ENCODE measurements at regions not wholly inside any gene's neighbourhood (a gene's known extent, or its start where the extent isn't known, plus 50 kb on each side); places are given as distances from the start of the nearest gene placed in this dataset.
"Not testable (repeated sequence)": the region's sequence is repeated elsewhere in the genome, so short reads cannot be mapped to it uniquely, and the experiment has no call there.

DNA sequence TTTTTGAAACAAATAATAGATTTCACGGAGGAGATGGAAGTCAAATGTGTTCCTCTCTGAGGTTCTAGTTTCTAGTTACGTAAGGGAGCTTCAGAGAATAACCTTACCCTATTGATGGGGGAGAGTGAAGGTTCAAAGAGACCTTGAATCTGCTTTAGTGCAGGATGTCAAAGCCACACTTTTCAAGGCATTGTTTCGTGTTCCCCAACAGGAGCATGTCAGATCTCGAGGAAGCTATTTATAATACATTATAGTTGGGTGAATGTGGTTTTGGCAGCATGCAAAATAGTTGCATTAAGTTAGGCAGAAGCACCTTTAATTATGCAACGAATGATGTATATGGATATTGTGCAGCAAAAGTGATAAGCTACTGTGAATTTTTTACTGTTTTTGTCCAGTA, 614.9 kb downstream of the SLC16A7 start:
- Mint-ChIP-seq H3K4me3 (no peak overlapping the region), H3K9me3 (peaks cover 6% of the 10 kb centered on the region), H3K27me3 (ENCODE audit: insufficient read depth, low read depth) (peaks cover 5% of the 10 kb centered on the region), H3K27ac (no peak overlapping the region), H3K4me1 (no peaks in the 10 kb centered on the region), H3K36me3 (no peaks in the 10 kb centered on the region)
- Histone ChIP-seq H4K20me1 (ENCODE audit: low read depth) (no peaks in the 10 kb centered on the region), H3K4me3 (no peak overlapping the region), H3K9me3 (ENCODE audit: low read depth) (no peaks in the 10 kb centered on the region), H3K36me3 (no peaks in the 10 kb centered on the region), H3K79me2 (ENCODE audit: low read depth) (no peaks in the 10 kb centered on the region), H3K9ac (no peak overlapping the region), H2AFZ (replicated peaks) (no peak overlapping the region), H3F3A (ENCODE audit: low read depth) (no peaks in the 10 kb centered on the region), H3K27ac (no peak overlapping the region), H3K4me1 (no peaks in the 10 kb centered on the region), H3K27me3 (no peaks in the 10 kb centered on the region), H3K4me2 (no peak overlapping the region)
- DNase-seq (ENCODE audit: low spot score) = no peak
- TF ChIP-seq CTCF (IDR thresholded peaks at IDR 0.05) (no peak), EZH2phosphoT487 (IDR thresholded peaks at IDR 0.05) (no peak), EZH2 (IDR thresholded peaks at IDR 0.05) (no peak)

DNA sequence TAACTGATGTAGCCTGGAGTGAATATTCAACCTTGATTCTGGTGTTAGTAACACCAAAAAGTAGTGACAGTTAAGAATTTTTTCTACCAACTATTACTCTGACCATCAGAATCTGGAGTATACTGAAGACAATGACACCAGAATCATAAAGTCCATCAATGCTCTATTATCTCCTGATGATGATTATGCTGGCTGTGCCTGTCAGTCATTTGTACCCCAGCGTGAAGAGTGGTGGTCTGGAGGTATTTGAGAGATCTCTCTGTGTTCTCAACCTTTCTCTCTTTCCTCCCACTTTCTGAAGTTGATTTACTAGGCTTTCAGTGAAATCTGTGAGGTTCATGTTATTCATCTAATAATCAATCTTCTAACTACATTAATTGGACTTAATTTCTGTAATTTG, 615.4 kb downstream of the SLC16A7 start:
- no peak for DNase-seq (ENCODE audit: low spot score)
- Histone ChIP-seq H3K9ac (no peak overlapping the region), H3K79me2 (ENCODE audit: low read depth) (no peaks in the 10 kb centered on the region), H3K27me3 (no peaks in the 10 kb centered on the region), H3K4me2 (no peak overlapping the region), H3K4me3 (no peak overlapping the region), H2AFZ (replicated peaks) (no peak overlapping the region), H4K20me1 (ENCODE audit: low read depth) (no peaks in the 10 kb centered on the region), H3F3A (ENCODE audit: low read depth) (no peaks in the 10 kb centered on the region), H3K27ac (no peak overlapping the region), H3K9me3 (ENCODE audit: low read depth) (no peaks in the 10 kb centered on the region), H3K4me1 (no peaks in the 10 kb centered on the region), H3K36me3 (no peaks in the 10 kb centered on the region)
- Mint-ChIP-seq H3K4me1 (no peaks in the 10 kb centered on the region), H3K36me3 (no peaks in the 10 kb centered on the region), H3K27ac (no peak overlapping the region), H3K4me3 (no peak overlapping the region), H3K9me3 (peaks cover 6% of the 10 kb centered on the region), H3K27me3 (ENCODE audit: insufficient read depth, low read depth) (peaks cover 5% of the 10 kb centered on the region)
- TF ChIP-seq CTCF (IDR thresholded peaks at IDR 0.05) (no peak), EZH2 (IDR thresholded peaks at IDR 0.05) (no peak), EZH2phosphoT487 (IDR thresholded peaks at IDR 0.05) (no peak)

DNA sequence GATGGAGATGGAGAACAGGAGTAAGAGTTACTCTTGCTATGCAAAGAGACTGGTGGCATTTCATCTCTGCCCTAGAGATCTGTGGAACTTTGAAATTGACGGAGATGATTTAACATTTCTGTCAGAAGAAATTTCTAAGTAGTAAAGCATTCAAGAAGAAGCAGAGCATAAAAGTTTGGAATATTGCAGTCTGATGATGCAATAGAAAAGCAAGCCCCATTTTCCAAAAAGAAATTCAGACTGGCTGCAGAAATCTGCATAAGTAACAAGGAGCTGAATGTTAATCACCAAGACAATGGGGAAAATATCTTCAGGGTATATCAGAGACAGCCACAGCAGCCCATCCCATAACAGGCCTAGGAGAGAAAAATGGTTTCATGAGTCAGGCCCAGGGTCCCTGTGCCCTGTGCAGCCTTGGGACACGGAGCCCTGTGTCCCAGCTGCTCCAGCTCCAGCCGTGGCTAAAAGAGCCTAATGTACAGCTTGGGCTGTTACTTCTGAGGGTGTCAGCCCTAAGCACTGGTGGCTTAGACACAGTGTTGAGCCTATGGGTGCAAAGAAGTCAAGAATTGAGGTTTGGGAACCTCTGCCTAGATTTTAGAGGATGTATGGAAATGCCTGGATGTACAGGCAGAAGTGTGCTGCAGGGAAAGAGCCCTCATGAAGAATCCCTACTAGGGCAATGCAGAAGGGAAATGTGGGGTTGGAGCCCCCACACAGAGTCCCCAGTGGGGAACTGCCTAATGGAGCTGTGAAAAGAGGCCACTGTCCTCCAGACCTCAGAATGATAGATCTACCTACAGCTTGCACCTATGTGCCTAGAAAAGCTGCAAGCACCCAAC, 616.6 kb downstream of the SLC16A7 start:
- no peak for DNase-seq (ENCODE audit: low spot score)
- H3K9me3 Mint-ChIP-seq = peaks cover 6% of the 10 kb centered on the region
- Histone ChIP-seq H4K20me1 (ENCODE audit: low read depth) (no peaks in the 10 kb centered on the region), H3K4me2 (no peak overlapping the region), H2AFZ (replicated peaks) (no peak overlapping the region), H3K79me2 (ENCODE audit: low read depth) (no peaks in the 10 kb centered on the region), H3K36me3 (no peaks in the 10 kb centered on the region), H3K4me1 (no peaks in the 10 kb centered on the region), H3F3A (ENCODE audit: low read depth) (no peaks in the 10 kb centered on the region), H3K27me3 (no peaks in the 10 kb centered on the region), H3K27ac (no peak overlapping the region), H3K9ac (no peak overlapping the region), H3K4me3 (no peak overlapping the region), H3K9me3 (ENCODE audit: low read depth) (no peaks in the 10 kb centered on the region)
- peaks cover 5% of the 10 kb centered on the region for H3K27me3 Mint-ChIP-seq (ENCODE audit: insufficient read depth, low read depth)
- H3K4me1 Mint-ChIP-seq = no peaks in the 10 kb centered on the region
- TF ChIP-seq CTCF (IDR thresholded peaks at IDR 0.05) (no peak), EZH2 (IDR thresholded peaks at IDR 0.05) (no peak), EZH2phosphoT487 (IDR thresholded peaks at IDR 0.05) (no peak)
- H3K36me3 Mint-ChIP-seq = no peaks in the 10 kb centered on the region
- no peak overlapping the region for H3K4me3 Mint-ChIP-seq
- H3K27ac Mint-ChIP-seq = no peak overlapping the region

DNA sequence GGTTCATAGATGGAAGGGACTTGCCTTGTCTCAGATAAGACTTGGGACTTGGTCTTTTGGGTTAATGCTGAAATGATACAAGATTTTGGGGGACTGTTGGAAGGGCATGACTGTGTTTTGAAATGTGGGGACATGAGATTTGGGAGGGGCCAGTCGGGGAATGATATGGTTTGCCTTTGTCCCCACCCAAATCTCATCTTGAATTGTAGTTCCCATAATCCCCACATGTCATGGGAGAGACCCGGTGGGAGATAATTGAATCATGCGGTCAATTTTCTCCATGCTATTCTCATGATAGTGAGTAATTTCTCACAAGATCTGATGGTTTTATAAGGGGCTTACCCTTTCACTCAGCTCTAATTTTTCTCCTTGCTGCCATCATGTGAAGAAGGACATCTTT, 617.4 kb downstream of the SLC16A7 start:
- not testable (repeated sequence) for H3K4me2 ChIP-seq; H3K36me3 ChIP-seq; H3K4me3 ChIP-seq; H3K27me3 ChIP-seq; H3K36me3 Mint-ChIP-seq; H3K4me3 Mint-ChIP-seq; H3K27me3 Mint-ChIP-seq (ENCODE audit: insufficient read depth, low read depth); H3K4me1 Mint-ChIP-seq; H3K9me3 ChIP-seq (ENCODE audit: low read depth); H4K20me1 ChIP-seq (ENCODE audit: low read depth); H2AFZ ChIP-seq (replicated peaks); H3K9ac ChIP-seq; H3K79me2 ChIP-seq (ENCODE audit: low read depth); H3F3A ChIP-seq (ENCODE audit: low read depth); H3K27ac Mint-ChIP-seq; H3K4me1 ChIP-seq; H3K27ac ChIP-seq; H3K9me3 Mint-ChIP-seq; DNase-seq (ENCODE audit: low spot score)
